ENCODE measurements at regions not wholly inside any gene's neighbourhood (a gene's known extent, or its start where the extent isn't known, plus 50 kb on each side); places are given as distances from the start of the nearest gene placed in this dataset.

DNA sequence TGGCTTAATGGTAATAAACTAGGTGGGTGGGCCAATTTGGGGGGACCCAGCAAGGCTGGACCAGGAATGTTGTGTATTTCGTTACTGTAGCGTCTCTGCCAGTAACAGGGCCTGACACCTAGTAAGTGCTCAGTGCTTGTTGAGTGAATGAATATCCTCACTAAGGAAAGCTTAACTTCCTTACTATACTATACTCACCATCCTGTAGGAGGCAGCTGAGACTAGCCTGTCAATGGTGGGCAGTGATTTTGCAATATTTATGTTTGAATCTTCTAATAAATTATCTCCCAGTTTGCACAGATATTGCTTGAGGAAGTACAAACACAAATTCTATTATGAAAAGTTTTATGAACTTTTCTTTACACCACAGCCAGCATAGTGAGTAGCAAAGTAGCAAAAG lies 370.7 kb upstream of the SYT4 start:
- TF ChIP-seq EZH2 (IDR thresholded peaks at IDR 0.05; ENCODE audit: insufficient read depth, poor library complexity, severe bottlenecking) = no peak
- TF ChIP-seq EZH2phosphoT487 (IDR thresholded peaks at IDR 0.05; ENCODE audit: insufficient read depth, low read depth) = no peak
